Endothelial cell of umbilical vein (primary cell): ENCODE measurements at regions not wholly inside any gene's neighbourhood (a gene's known extent, or its start where the extent isn't known, plus 50 kb on each side); places are given as distances from the start of the nearest gene placed in this dataset.

ENCODE experiments used
- BruUV-seq: library from RNA; stranded (reverse); fragments of 400-500 nt; replicated peaks from 2 replicates; lab custom pipeline; 2021; lab: Mats Ljungman, UMichigan
- CTCF ChIA-PET: fragments of 300-600, 350-600 bp; sonication (Branson Sonifier 250); formaldehyde crosslinking; loops from one replicate; lab custom pipeline; 2021; ENCODE audit warnings: antibody characterized with exemption, inconsistent platforms; lab: Charles Lee
- POLR2A ChIA-PET: fragments of 300-600, 350-600 bp; sonication (Branson Sonifier 250); formaldehyde crosslinking; loops from one replicate; lab custom pipeline; 2021; ENCODE audit warnings: antibody characterized with exemption, inconsistent platforms; lab: Charles Lee
- DNase-seq: peaks from one replicate; pipeline ENCODE4 v3.0.0-alpha.2; 2011; ENCODE audit warnings: low read depth, low spot score
- FAIRE-seq: peaks from 2 replicates; lab custom pipeline; 2011; peaks lifted over from hg19 to GRCh38; lab: Jason Lieb, UNC
- H2AFZ ChIP-seq: 2 replicates; pipeline ENCODE4 v1.6.0; 2012; ENCODE audit warnings: low read depth, low read length, control low read depth, inconsistent platforms
- H3K27ac ChIP-seq: 2 replicates; pipeline ENCODE4 v1.5.1; 2011; ENCODE audit warnings: low read depth, mild to moderate bottlenecking, control low read depth, low read length, moderate library complexity; ENCODE audit not compliant: insufficient read depth
- H3K27me3 ChIP-seq, 2 experiments: 2 replicates each; pipeline versions ENCODE4 v1.6.0 to v1.6.1; 2011; ENCODE audit warnings: low read length in 2 of 2, mixed read lengths in 1 of 2; ENCODE audit not compliant: control insufficient read depth in 2 of 2, insufficient read depth in 2 of 2
- H3K36me3 ChIP-seq, 2 experiments: 2 replicates in 1 of 2; 3 replicates in 1 of 2; pipeline ENCODE4 v1.5.1; 2011; ENCODE audit warnings: low read length in 2 of 2, mild to moderate bottlenecking in 1 of 2, moderate library complexity in 1 of 2; ENCODE audit not compliant: control insufficient read depth in 2 of 2, insufficient read depth in 2 of 2; ENCODE audit errors: extremely low read depth in 1 of 2
- H3K4me1 ChIP-seq: 3 replicates; pipeline ENCODE4 v1.5.1; 2011; ENCODE audit warnings: mild to moderate bottlenecking, low read length; ENCODE audit not compliant: control insufficient read depth, insufficient read depth; ENCODE audit errors: extremely low read depth
- H3K4me2 ChIP-seq: 2 replicates; pipeline ENCODE4 v1.6.1; 2011; ENCODE audit warnings: low read length, control low read depth, mixed read lengths; ENCODE audit not compliant: insufficient read depth
- H3K4me3 ChIP-seq, 3 experiments: fragments of 200-600 bp in 1 of 3; sonication (generic), shearing (Covaris generic) in 1 of 3; replicated peaks in 1 of 3; 2 replicates each; pipeline ENCODE4 v1.5.1; 2011 to 2016; ENCODE audit warnings: control low read depth in 3 of 3, low read length in 3 of 3, mild to moderate bottlenecking in 2 of 3, inconsistent platforms in 1 of 3, low read depth in 1 of 3, moderate library complexity in 1 of 3; ENCODE audit not compliant: insufficient read depth in 1 of 3
- H3K79me2 ChIP-seq: 2 replicates; pipeline ENCODE4 v1.6.0; 2012; ENCODE audit warnings: low read length, inconsistent platforms; ENCODE audit not compliant: control insufficient read depth, insufficient read depth
- H3K9ac ChIP-seq: replicated peaks from 2 replicates; pipeline ENCODE3; 2011; ENCODE audit warnings: low read length, control low read depth; ENCODE audit not compliant: insufficient read depth; ENCODE audit errors: extremely low read depth
- H3K9me1 ChIP-seq: replicated peaks from 3 replicates; pipeline ENCODE4 v1.6.0; 2011; ENCODE audit warnings: mild to moderate bottlenecking, low read length; ENCODE audit not compliant: control insufficient read depth, insufficient read depth; ENCODE audit errors: extremely low read depth
- H3K9me3 ChIP-seq: replicated peaks from 2 replicates; pipeline ENCODE4 v1.5.1; 2012; ENCODE audit warnings: low read length, inconsistent platforms; ENCODE audit not compliant: control insufficient read depth, insufficient read depth
- H4K20me1 ChIP-seq: replicated peaks from 2 replicates; pipeline ENCODE3; 2011; ENCODE audit warnings: mild to moderate bottlenecking, low read length; ENCODE audit not compliant: control insufficient read depth, insufficient read depth; ENCODE audit errors: extremely low read depth
- FOS ChIP-seq: IDR thresholded peaks from 2 replicates; pipeline ENCODE4 v1.6.1; 2011; ENCODE audit warnings: mild to moderate bottlenecking, low read length, moderate library complexity, borderline replicate concordance; ENCODE audit not compliant: insufficient read depth
- GATA2 ChIP-seq: IDR thresholded peaks from 2 replicates; pipeline ENCODE4 v1.7.0; 2011; ENCODE audit warnings: low read depth, mild to moderate bottlenecking, moderate library complexity, mixed read lengths, low read length; ENCODE audit not compliant: insufficient read length, insufficient read depth
- JUN ChIP-seq: IDR thresholded peaks from 2 replicates; pipeline ENCODE4 v1.6.1; 2011; ENCODE audit warnings: borderline replicate concordance, low read depth; ENCODE audit not compliant: insufficient read length, insufficient read depth
- MAX ChIP-seq: IDR thresholded peaks from 2 replicates; pipeline ENCODE4 v1.6.1; 2011; ENCODE audit not compliant: insufficient read depth, insufficient read length
- MYC ChIP-seq: IDR thresholded peaks from one replicate; pipeline ENCODE4 v1.6.1; 2011; ENCODE audit warnings: mild to moderate bottlenecking, low read depth, low read length
- dilution Hi-C: fragments of 300-500 bp; cut with MboI; formaldehyde crosslinking; loops from one replicate; pipeline ENCODE4 v1.15.0; 2019; ENCODE audit warnings: low sequenced_read_pairs; ENCODE audit not compliant: extremely low pct_ligation_motif_present
- intact Hi-C: fragments of 100-400 bp; cut with micrococcal nuclease; formaldehyde crosslinking; loops from one replicate; pipeline ENCODE4 v1.10.0; 2022
- TF ChIP-seq, protein P1 (sequence below), 2 donors: IDR thresholded peaks; 1 replicate in 1 of 2; 2 replicates in 1 of 2; pipeline ENCODE4 v1.5.1; 2011; ENCODE audit warnings: low read length in 2 of 2, mild to moderate bottlenecking in 2 of 2, moderate library complexity in 2 of 2, control low read depth in 1 of 2, inconsistent platforms in 1 of 2, low read depth in 1 of 2; ENCODE audit not compliant: insufficient read depth in 1 of 2; ENCODE audit errors: extremely low read depth in 1 of 2

DNA sequence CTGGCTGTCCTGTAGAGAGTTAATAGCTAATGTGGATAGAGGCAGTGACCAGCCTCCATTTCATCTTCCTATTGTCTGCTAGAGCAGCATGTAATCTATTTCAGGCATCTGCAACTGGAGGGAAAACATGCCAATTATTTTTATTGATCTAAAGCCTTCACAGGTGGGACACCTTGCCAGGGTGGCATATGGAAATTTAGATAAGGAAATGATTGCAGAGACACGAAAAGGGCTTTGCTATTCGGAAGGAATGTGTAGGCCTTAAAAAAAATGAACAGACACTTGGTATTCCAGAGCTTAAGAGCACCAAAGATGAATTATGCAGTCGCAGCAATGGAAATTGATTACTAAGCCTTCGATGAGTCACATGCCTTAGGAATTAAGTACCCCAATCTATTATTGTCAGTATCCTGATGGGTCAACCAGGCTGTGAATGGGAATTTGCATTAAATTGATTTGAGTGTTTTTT is 454.7 kb downstream of the SQOR start:
- no peaks in the 10 kb centered on the region for H4K20me1 ChIP-seq
- peak; percentile 26 for FAIRE-seq
- no peak overlapping the region for H3K4me3 ChIP-seq
- BruUV-seq: no TSS peak
- H3K4me2 ChIP-seq: peak overlapping the region; percentile 71
- peaks cover 38% of the 10 kb centered on the region for H3K4me1 ChIP-seq
- peak overlapping the region; percentile 45 for H2AFZ ChIP-seq
- H3K79me2 ChIP-seq: no peaks in the 10 kb centered on the region
- H3K9me1 ChIP-seq: no peaks in the 10 kb centered on the region
- H3K27me3 ChIP-seq: no peaks in the 10 kb centered on the region
- CTCF ChIA-PET: interaction anchor here (0.7 to 2.8 kb wide), 6 partner anchors 11 to 384 kb away, joined by 3 to 31 read pairs (median 8); no protein-coding TSS in a partner anchor
- dilution Hi-C loops: no loop called here
- TF ChIP-seq JUN (peak; percentile 75), FOS (no peak), MYC (no peak)
- TF ChIP-seq, protein P1, sequence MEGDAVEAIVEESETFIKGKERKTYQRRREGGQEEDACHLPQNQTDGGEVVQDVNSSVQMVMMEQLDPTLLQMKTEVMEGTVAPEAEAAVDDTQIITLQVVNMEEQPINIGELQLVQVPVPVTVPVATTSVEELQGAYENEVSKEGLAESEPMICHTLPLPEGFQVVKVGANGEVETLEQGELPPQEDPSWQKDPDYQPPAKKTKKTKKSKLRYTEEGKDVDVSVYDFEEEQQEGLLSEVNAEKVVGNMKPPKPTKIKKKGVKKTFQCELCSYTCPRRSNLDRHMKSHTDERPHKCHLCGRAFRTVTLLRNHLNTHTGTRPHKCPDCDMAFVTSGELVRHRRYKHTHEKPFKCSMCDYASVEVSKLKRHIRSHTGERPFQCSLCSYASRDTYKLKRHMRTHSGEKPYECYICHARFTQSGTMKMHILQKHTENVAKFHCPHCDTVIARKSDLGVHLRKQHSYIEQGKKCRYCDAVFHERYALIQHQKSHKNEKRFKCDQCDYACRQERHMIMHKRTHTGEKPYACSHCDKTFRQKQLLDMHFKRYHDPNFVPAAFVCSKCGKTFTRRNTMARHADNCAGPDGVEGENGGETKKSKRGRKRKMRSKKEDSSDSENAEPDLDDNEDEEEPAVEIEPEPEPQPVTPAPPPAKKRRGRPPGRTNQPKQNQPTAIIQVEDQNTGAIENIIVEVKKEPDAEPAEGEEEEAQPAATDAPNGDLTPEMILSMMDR (IDR thresholded peaks at IDR 0.05; ENCODE audit: extremely low read depth in 1 of 2, insufficient read depth in 1 of 2, low read depth in 1 of 2, low read length in 2 of 2): no peak
- intact Hi-C loops: loop anchor here (1.0 to 10.0 kb wide), 6 partner anchors 170 to 475 kb away; no protein-coding TSS in a partner anchor
- H3K36me3 ChIP-seq: no peaks in the 10 kb centered on the region
- H3K27ac ChIP-seq: peak overlapping the region; percentile 97
- peak overlapping the region; percentile 73 for H3K9ac ChIP-seq
- POLR2A ChIA-PET: interaction anchor here (0.5 to 2.3 kb wide), 2 partner anchors 94 to 170 kb away, joined by 5 to 12 read pairs; no protein-coding TSS in a partner anchor
- H3K9me3 ChIP-seq: no peaks in the 10 kb centered on the region
- peak; percentile 87 for DNase-seq

DNA sequence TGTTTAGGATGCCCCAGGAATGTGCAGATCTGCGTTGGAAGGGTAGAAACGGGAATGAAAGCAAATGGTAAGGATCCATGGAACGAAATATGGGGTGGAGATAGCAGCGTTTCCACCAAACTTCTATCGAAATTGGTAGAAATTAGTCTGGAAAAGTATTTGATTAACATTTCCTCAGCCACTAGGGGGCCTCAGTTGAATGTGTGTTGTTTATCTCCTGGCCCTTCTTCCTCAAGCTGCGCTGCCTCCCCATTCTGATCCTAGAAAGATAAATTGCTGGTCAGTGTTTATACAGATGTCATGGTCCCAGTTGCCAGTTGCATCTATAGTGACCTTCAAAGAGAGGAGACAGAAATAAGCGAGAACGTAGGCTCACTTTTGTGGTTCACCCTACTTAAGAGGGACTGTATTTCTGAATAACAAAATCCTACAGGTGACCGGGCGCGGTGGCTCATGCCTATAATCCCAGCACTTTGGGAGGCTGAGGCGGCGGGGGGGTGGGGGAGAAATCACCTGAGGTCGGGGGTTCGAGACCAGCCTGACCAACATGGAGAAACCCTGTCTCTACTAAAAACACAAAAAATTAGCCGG is 457.1 kb downstream of the SQOR start:
- dilution Hi-C loops (no loop called here), intact Hi-C loops (loop anchor here (1.0 to 2.0 kb wide), 2 partner anchors 188 to 221 kb away; no protein-coding TSS in a partner anchor)
- FAIRE-seq (peak; percentile 43), DNase-seq (peak; percentile 30)
- H3K4me1 ChIP-seq: peaks cover 38% of the 10 kb centered on the region
- no peak overlapping the region for H3K4me2 ChIP-seq
- ChIA-PET POLR2A (no interaction called here), CTCF (interaction anchor here (0.6 to 2.1 kb wide), 9 partner anchors 99 to 387 kb away, joined by 3 to 17 read pairs (median 3); no protein-coding TSS in a partner anchor)
- H3K36me3 ChIP-seq: no peaks in the 10 kb centered on the region
- BruUV-seq: no TSS peak
- no peaks in the 10 kb centered on the region for H3K27me3 ChIP-seq
- H3K79me2 ChIP-seq: no peaks in the 10 kb centered on the region
- H3K27ac ChIP-seq: no peak overlapping the region
- no peak overlapping the region for H3K4me3 ChIP-seq
- peak overlapping the region; percentile 29 for H2AFZ ChIP-seq
- no peaks in the 10 kb centered on the region for H3K9me1 ChIP-seq
- H4K20me1 ChIP-seq: no peaks in the 10 kb centered on the region
- no peak overlapping the region for H3K9ac ChIP-seq
- peak; percentile 38 for TF ChIP-seq GATA2
- no peak for TF ChIP-seq MAX
- no peak for TF ChIP-seq FOS
- TF ChIP-seq, protein P1 (IDR thresholded peaks at IDR 0.05; ENCODE audit: extremely low read depth in 1 of 2, insufficient read depth in 1 of 2, low read depth in 1 of 2, low read length in 2 of 2): peak; percentile 38 to 60
- H3K9me3 ChIP-seq: no peaks in the 10 kb centered on the region
